ENCODE measurements at regions not wholly inside any gene's neighbourhood (a gene's known extent, or its start where the extent isn't known, plus 50 kb on each side); places are given as distances from the start of the nearest gene placed in this dataset.

- no peak overlapping the region for H3K4me3 Mint-ChIP-seq
- DNase-seq: no peak
- H3K4me1 Mint-ChIP-seq: peaks cover 9 to 13% of the 10 kb centered on the region in 2 experiments
- Histone ChIP-seq H3K4me2 (ENCODE audit: insufficient read depth, insufficient read length, low read length) (no peak overlapping the region), H3K79me2 (ENCODE audit: insufficient read depth, low read length) (no peaks in the 10 kb centered on the region; the same call in 1 of the 2 replicates), H4K8ac (replicated peaks; ENCODE audit: insufficient read length, low read depth, low read length) (no peak overlapping the region), H3K4ac (ENCODE audit: low read depth, low read length) (no peak overlapping the region), H3K27ac (ENCODE audit: insufficient read length, low read depth, low read length) (no peak overlapping the region), H2AK5ac (ENCODE audit: insufficient read length, low read length) (no peak overlapping the region), H4K5ac (ENCODE audit: insufficient read length, low read depth, low read length) (no peak overlapping the region), H3K79me1 (ENCODE audit: insufficient read depth, low read depth, low read length, poor library complexity, severe bottlenecking) (no peaks in the 10 kb centered on the region), H2BK15ac (ENCODE audit: low read depth, low read length) (no peak overlapping the region), H2BK12ac (ENCODE audit: insufficient read length, low read depth, low read length) (no peak overlapping the region), H3K9ac (ENCODE audit: extremely low read depth, insufficient read length, low read length) (no peak overlapping the region), H2BK20ac (ENCODE audit: low read depth, low read length, poor library complexity, severe bottlenecking) (no peak overlapping the region), H3K27me3 (ENCODE audit: insufficient read depth, low read length) (no peaks in the 10 kb centered on the region; the same call in 1 of the 2 replicates), H2BK5ac (ENCODE audit: insufficient read length, low read length) (no peak overlapping the region), H2AFZ (ENCODE audit: low read length) (no peak overlapping the region), H3K4me1 (ENCODE audit: insufficient read depth, low read length) (no peaks in the 10 kb centered on the region; the same call in 1 of the 2 replicates), H3K23ac (ENCODE audit: insufficient read length, low read depth, low read length) (no peak overlapping the region), H3K18ac (ENCODE audit: insufficient read length, low read depth, low read length) (no peak overlapping the region), H3K9me3 (ENCODE audit: control insufficient read depth, low read depth, low read length) (no peaks in the 10 kb centered on the region), H3K14ac (ENCODE audit: insufficient read depth, low read length) (no peak overlapping the region), H3K23me2 (ENCODE audit: insufficient read length, low read depth, low read length, poor library complexity, severe bottlenecking) (no peaks in the 10 kb centered on the region), H3K56ac (ENCODE audit: insufficient read length, low read depth, low read length) (no peak overlapping the region), H4K20me1 (ENCODE audit: control insufficient read depth, insufficient read depth, insufficient read length) (no peaks in the 10 kb centered on the region), H3T11ph (ENCODE audit: low read length) (no peak overlapping the region), H2BK120ac (ENCODE audit: low read depth, low read length, poor library complexity, severe bottlenecking) (no peak overlapping the region), H4K91ac (ENCODE audit: insufficient read length, low read depth, low read length) (no peak overlapping the region)
- WGBS (ENCODE audit: extremely low coverage, insufficient read length, low lambda C conversion rate): no CpG with 5 or more reads among the region's 12 CpGs
- H3K27me3 Mint-ChIP-seq (ENCODE audit: low read depth): peaks cover 20% of the 10 kb centered on the region
- H3K36me3 Mint-ChIP-seq (ENCODE audit: insufficient read depth in 1 of 3, low read depth in 3 of 3): no peaks in the 10 kb centered on the region
- no peak for TF ChIP-seq CTCF (conservative IDR thresholded peaks at IDR 0.05)
- no peaks in the 10 kb centered on the region; a peak in 2 of 5 replicates for H3K9me3 Mint-ChIP-seq
- no peak overlapping the region for H3K27ac Mint-ChIP-seq
These were observed 63.9 kb upstream of the GATA2 start for GRCh38 chr3:128556907-128557306.

Measured in H9 (cell line).